ENCODE measurements at regions not wholly inside any gene's neighbourhood (a gene's known extent, or its start where the extent isn't known, plus 50 kb on each side); places are given as distances from the start of the nearest gene placed in this dataset.

GRCh38 chr10:78808736-78809367 is 259.9 kb upstream of the ZMIZ1 start:
- Histone ChIP-seq H3K27ac (ENCODE audit: low read depth, low read length, poor library complexity, severe bottlenecking) (no peak overlapping the region), H3K9me2 (ENCODE audit: low read depth, low read length) (no peaks in the 10 kb centered on the region), H3K36me3 (ENCODE audit: insufficient read depth, low read length) (no peaks in the 10 kb centered on the region), H3K27me3 (ENCODE audit: insufficient read depth, low read length) (0 out of 2 replicates have a peak, but pooled peaks cover 7% of the 10 kb centered on the region), H3K9me3 (ENCODE audit: low read length) (no peaks in the 10 kb centered on the region), H2AFZ (ENCODE audit: low read length) (no peak overlapping the region), H4K20me1 (ENCODE audit: insufficient read depth, low read length) (no peaks in the 10 kb centered on the region), H3K79me2 (ENCODE audit: insufficient read depth, low read length) (no peaks in the 10 kb centered on the region), H3K9ac (ENCODE audit: low read length) (no peak overlapping the region), H3K4me3 (ENCODE audit: low read depth, low read length, poor library complexity, severe bottlenecking) (no peak overlapping the region), H3K4me1 (ENCODE audit: insufficient read depth, low read length, severe bottlenecking) (no peaks in the 10 kb centered on the region), H3F3A (ENCODE audit: insufficient read depth, low read length) (no peaks in the 10 kb centered on the region), H3K4me2 (ENCODE audit: low read length) (no peak overlapping the region)
- TF ChIP-seq CTCF (IDR thresholded peaks at IDR 0.05; ENCODE audit: low read length) (no peak), EZH2 (IDR thresholded peaks at IDR 0.05; ENCODE audit: borderline replicate concordance, low read length) (no peak)

- Histone ChIP-seq H3K36me3 (ENCODE audit: insufficient read depth, low read length) (no peaks in the 10 kb centered on the region), H3K9me2 (ENCODE audit: low read depth, low read length) (no peaks in the 10 kb centered on the region), H3K4me3 (ENCODE audit: low read depth, low read length, poor library complexity, severe bottlenecking) (no peak overlapping the region), H3K27ac (ENCODE audit: low read depth, low read length, poor library complexity, severe bottlenecking) (no peak overlapping the region), H3K4me2 (ENCODE audit: low read length) (no peak overlapping the region), H3K27me3 (ENCODE audit: insufficient read depth, low read length) (0 out of 2 replicates have a peak, but pooled peaks cover 7% of the 10 kb centered on the region), H3K9ac (ENCODE audit: low read length) (no peak overlapping the region), H4K20me1 (ENCODE audit: insufficient read depth, low read length) (no peaks in the 10 kb centered on the region), H2AFZ (ENCODE audit: low read length) (no peak overlapping the region), H3F3A (ENCODE audit: insufficient read depth, low read length) (no peaks in the 10 kb centered on the region), H3K79me2 (ENCODE audit: insufficient read depth, low read length) (no peaks in the 10 kb centered on the region), H3K4me1 (ENCODE audit: insufficient read depth, low read length, severe bottlenecking) (no peaks in the 10 kb centered on the region), H3K9me3 (ENCODE audit: low read length) (no peaks in the 10 kb centered on the region)
- no peak for TF ChIP-seq CTCF (IDR thresholded peaks at IDR 0.05; ENCODE audit: low read length)
- no peak for TF ChIP-seq EZH2 (IDR thresholded peaks at IDR 0.05; ENCODE audit: borderline replicate concordance, low read length)
Measured at GRCh38 chr10:78811174-78811573, 257.6 kb upstream of the ZMIZ1 start.

GRCh38 chr10:78812571-78813318 is 256.0 kb upstream of the ZMIZ1 start:
- no peak overlapping the region for H3K27ac ChIP-seq (ENCODE audit: low read depth, low read length, poor library complexity, severe bottlenecking)
- H4K20me1 ChIP-seq (ENCODE audit: insufficient read depth, low read length) = no peaks in the 10 kb centered on the region
- H3K4me1 ChIP-seq (ENCODE audit: insufficient read depth, low read length, severe bottlenecking) = no peaks in the 10 kb centered on the region
- no peaks in the 10 kb centered on the region for H3K36me3 ChIP-seq (ENCODE audit: insufficient read depth, low read length)
- 0 out of 2 replicates have a peak, but pooled peaks cover 7% of the 10 kb centered on the region for H3K27me3 ChIP-seq (ENCODE audit: insufficient read depth, low read length)
- H3K79me2 ChIP-seq (ENCODE audit: insufficient read depth, low read length) = no peaks in the 10 kb centered on the region
- no peak overlapping the region for H2AFZ ChIP-seq (ENCODE audit: low read length)
- H3K9me2 ChIP-seq (ENCODE audit: low read depth, low read length) = no peaks in the 10 kb centered on the region
- no peak overlapping the region for H3K9ac ChIP-seq (ENCODE audit: low read length)
- H3K4me2 ChIP-seq (ENCODE audit: low read length) = no peak overlapping the region
- no peaks in the 10 kb centered on the region for H3F3A ChIP-seq (ENCODE audit: insufficient read depth, low read length)
- H3K4me3 ChIP-seq (ENCODE audit: low read depth, low read length, poor library complexity, severe bottlenecking) = no peak overlapping the region
- TF ChIP-seq EZH2 (IDR thresholded peaks at IDR 0.05; ENCODE audit: borderline replicate concordance, low read length) = no peak
- TF ChIP-seq CTCF (IDR thresholded peaks at IDR 0.05; ENCODE audit: low read length) = no peak
- H3K9me3 ChIP-seq (ENCODE audit: low read length) = no peaks in the 10 kb centered on the region
